Trophoblast cell (in vitro differentiated cells and primary cell): ENCODE measurements at regions not wholly inside any gene's neighbourhood (a gene's known extent, or its start where the extent isn't known, plus 50 kb on each side); places are given as distances from the start of the nearest gene placed in this dataset.

Experiments
- DNase-seq, 2 donors: peaks; one replicate each; pipeline ENCODE4 v3.0.0-alpha.2; 2016
- H2AFZ ChIP-seq: 2 replicates; pipeline ENCODE4 v1.6.1; 2013; ENCODE audit warnings: low read length, moderate library complexity, mild to moderate bottlenecking; ENCODE audit not compliant: insufficient read depth, poor library complexity
- H2AK5ac ChIP-seq: 2 replicates; pipeline ENCODE4 v1.6.1; 2013; ENCODE audit warnings: mild to moderate bottlenecking, low read length
- H2BK120ac ChIP-seq: 2 replicates; pipeline ENCODE4 v1.6.1; 2013; ENCODE audit warnings: low read length, mild to moderate bottlenecking, moderate library complexity; ENCODE audit not compliant: insufficient read depth, poor library complexity
- H2BK12ac ChIP-seq: 2 replicates; pipeline ENCODE4 v1.6.1; 2013; ENCODE audit warnings: mild to moderate bottlenecking, low read length, moderate library complexity
- H2BK5ac ChIP-seq: 2 replicates; pipeline ENCODE4 v1.6.1; 2013; ENCODE audit warnings: low read length, low read depth, moderate library complexity, mild to moderate bottlenecking; ENCODE audit not compliant: poor library complexity
- H3K14ac ChIP-seq: 2 replicates; pipeline ENCODE4 v1.6.1; 2013; ENCODE audit warnings: mild to moderate bottlenecking, low read length
- H3K18ac ChIP-seq: 2 replicates; pipeline ENCODE4 v1.6.1; 2013; ENCODE audit warnings: mild to moderate bottlenecking, low read length
- H3K23ac ChIP-seq: 2 replicates; pipeline ENCODE4 v1.6.1; 2013; ENCODE audit warnings: low read length
- H3K27ac ChIP-seq: 2 replicates; pipeline ENCODE4 v1.5.1; 2013; ENCODE audit warnings: low read depth, mild to moderate bottlenecking, inconsistent platforms, low read length, moderate library complexity
- H3K27me3 ChIP-seq: 2 replicates; pipeline ENCODE4 v1.6.1; 2013; ENCODE audit warnings: inconsistent platforms, mild to moderate bottlenecking, low read length, moderate library complexity; ENCODE audit not compliant: insufficient read depth
- H3K36me3 ChIP-seq, 2 experiments: 1 replicate in 1 of 2; 2 replicates in 1 of 2; pipeline ENCODE4 v1.6.1; 2013; ENCODE audit warnings: low read length in 2 of 2, mild to moderate bottlenecking in 2 of 2, moderate library complexity in 1 of 2; ENCODE audit not compliant: insufficient read depth in 2 of 2, control insufficient read depth in 1 of 2
- H3K4ac ChIP-seq: 2 replicates; pipeline ENCODE4 v1.6.1; 2013; ENCODE audit warnings: low read depth, mild to moderate bottlenecking, low read length, moderate library complexity
- H3K4me1 ChIP-seq, 2 experiments: 1 replicate in 1 of 2; 2 replicates in 1 of 2; pipeline ENCODE4 v1.6.1; 2013; ENCODE audit warnings: low read length in 2 of 2, mild to moderate bottlenecking in 2 of 2, moderate library complexity in 1 of 2; ENCODE audit not compliant: insufficient read depth in 2 of 2, control insufficient read depth in 1 of 2
- H3K4me2 ChIP-seq: 2 replicates; pipeline ENCODE4 v1.6.1; 2013; ENCODE audit warnings: inconsistent platforms, mild to moderate bottlenecking, low read length, moderate library complexity
- H3K4me3 ChIP-seq: 2 replicates; pipeline ENCODE4 v1.5.1; 2013; ENCODE audit warnings: mild to moderate bottlenecking, low read depth, low read length, inconsistent platforms
- H3K79me1 ChIP-seq: one replicate; pipeline ENCODE4 v1.6.1; 2013; ENCODE audit warnings: low read length
- H3K79me2 ChIP-seq: 2 replicates; pipeline ENCODE4 v1.6.1; 2013; ENCODE audit warnings: low read length, mild to moderate bottlenecking; ENCODE audit not compliant: control insufficient read depth, insufficient read depth, poor library complexity
- H3K9ac ChIP-seq: 2 replicates; pipeline ENCODE4 v1.6.1; 2013; ENCODE audit warnings: mild to moderate bottlenecking, low read length
- H3K9me3 ChIP-seq: 2 replicates; pipeline ENCODE4 v1.6.1; 2013; ENCODE audit warnings: low read depth, mild to moderate bottlenecking, control low read depth, inconsistent platforms, low read length; ENCODE audit not compliant: insufficient read depth
- H4K12ac ChIP-seq: 2 replicates; pipeline ENCODE4 v1.6.1; 2013; ENCODE audit warnings: low read depth, mild to moderate bottlenecking, low read length, moderate library complexity
- H4K8ac ChIP-seq: 2 replicates; pipeline ENCODE4 v1.6.1; 2013; ENCODE audit warnings: low read depth, mild to moderate bottlenecking, low read length, moderate library complexity
- H4K91ac ChIP-seq: one replicate; pipeline ENCODE4 v1.6.1; 2013; ENCODE audit warnings: low read depth, mild to moderate bottlenecking, low read length, moderate library complexity
- WGBS: extraction: QIAGEN DNeasy Blood & Tissue Kit; methylation state at CpG from one replicate; pipeline ENCODE4 v1.1.7; 2013; ENCODE audit warnings: missing lambda C conversion rate; ENCODE audit not compliant: insufficient read length, insufficient coverage; ENCODE audit errors: extremely low coverage; 5-methylcytosine and 5-hydroxymethylcytosine counted together

GRCh38 chr4:156295676-156296195, 342.1 kb upstream of the CTSO start:
- H3K4me1 ChIP-seq, result no peaks in the 10 kb centered on the region
- no peak overlapping the region for H2BK120ac ChIP-seq
- H3K18ac ChIP-seq, result no peak overlapping the region

GRCh38 chr4:156294577-156294976, 340.9 kb upstream of the CTSO start:
- no peak overlapping the region for H2BK120ac ChIP-seq
- no peak overlapping the region for H3K18ac ChIP-seq
- H3K9ac ChIP-seq, result no peak overlapping the region
- no peak overlapping the region for H4K91ac ChIP-seq
- H3K79me1 ChIP-seq, result peaks cover 6% of the 10 kb centered on the region
- H4K12ac ChIP-seq, result no peak overlapping the region
- H3K23ac ChIP-seq, result no peak overlapping the region
- no peak overlapping the region for H4K8ac ChIP-seq
- no peak overlapping the region for H2AFZ ChIP-seq
- H3K27ac ChIP-seq, result no peak overlapping the region
- no peak overlapping the region for H3K4me3 ChIP-seq
- WGBS, result no CpG with 5 or more reads among the region's 2 CpGs
- DNase-seq, result peak; percentile 83 to 95
- H3K4me2 ChIP-seq, result no peak overlapping the region
- no peaks in the 10 kb centered on the region for H3K36me3 ChIP-seq
- no peak overlapping the region for H2BK5ac ChIP-seq
- no peak overlapping the region for H2BK12ac ChIP-seq
- no peak overlapping the region for H3K4ac ChIP-seq
- no peaks in the 10 kb centered on the region for H3K27me3 ChIP-seq
- H3K79me2 ChIP-seq, result no peaks in the 10 kb centered on the region
- H3K9me3 ChIP-seq, result no peaks in the 10 kb centered on the region
- H3K4me1 ChIP-seq, result no peaks in the 10 kb centered on the region
- no peak overlapping the region for H2AK5ac ChIP-seq
- H3K14ac ChIP-seq, result no peak overlapping the region

More at GRCh38 chr4:156295676-156296195, 342.1 kb upstream of the CTSO start:
- no peaks in the 10 kb centered on the region for H3K9me3 ChIP-seq
- H4K91ac ChIP-seq, result no peak overlapping the region
- DNase-seq, result peak in 1 of 2 donors; percentile 55
- no peak overlapping the region for H2BK12ac ChIP-seq
- no peak overlapping the region for H3K4ac ChIP-seq
- H3K36me3 ChIP-seq, result no peaks in the 10 kb centered on the region
- H3K14ac ChIP-seq, result no peak overlapping the region
- no peaks in the 10 kb centered on the region for H3K27me3 ChIP-seq
- H2AK5ac ChIP-seq, result no peak overlapping the region
- no peak overlapping the region for H2BK5ac ChIP-seq
- no peak overlapping the region for H3K23ac ChIP-seq
- no peak overlapping the region for H3K4me3 ChIP-seq
- WGBS, result no CpG with 5 or more reads among the region's 1 CpG
- H4K8ac ChIP-seq, result no peak overlapping the region
- no peak overlapping the region for H3K27ac ChIP-seq
- H3K79me1 ChIP-seq, result peaks cover 6% of the 10 kb centered on the region
- H3K9ac ChIP-seq, result no peak overlapping the region
- H3K79me2 ChIP-seq, result no peaks in the 10 kb centered on the region
- no peak overlapping the region for H3K4me2 ChIP-seq
- H4K12ac ChIP-seq, result no peak overlapping the region
- no peak overlapping the region for H2AFZ ChIP-seq

- no peak overlapping the region for H2AK5ac ChIP-seq
- peaks cover 3% of the 10 kb centered on the region for H3K79me1 ChIP-seq
- no peak overlapping the region for H4K8ac ChIP-seq
- WGBS, result no CpG with 5 or more reads among the region's 1 CpG
- no peak overlapping the region for H3K18ac ChIP-seq
- no peaks in the 10 kb centered on the region for H3K36me3 ChIP-seq
- H3K4me1 ChIP-seq, result no peaks in the 10 kb centered on the region
- H3K4ac ChIP-seq, result no peak overlapping the region
- H3K14ac ChIP-seq, result no peak overlapping the region
- H2BK5ac ChIP-seq, result no peak overlapping the region
- H4K12ac ChIP-seq, result no peak overlapping the region
- H3K4me3 ChIP-seq, result no peak overlapping the region
- no peak overlapping the region for H3K27ac ChIP-seq
- no peak overlapping the region for H3K9ac ChIP-seq
- H3K4me2 ChIP-seq, result no peak overlapping the region
- H2AFZ ChIP-seq, result no peak overlapping the region
- H3K23ac ChIP-seq, result no peak overlapping the region
- no peaks in the 10 kb centered on the region for H3K27me3 ChIP-seq
- peak; percentile 15 to 79 for DNase-seq
- H4K91ac ChIP-seq, result no peak overlapping the region
- no peak overlapping the region for H2BK12ac ChIP-seq
- no peak overlapping the region for H2BK120ac ChIP-seq
- H3K9me3 ChIP-seq, result no peaks in the 10 kb centered on the region
- no peaks in the 10 kb centered on the region for H3K79me2 ChIP-seq
Measured at GRCh38 chr4:156293657-156294297, 340.1 kb upstream of the CTSO start.

- Histone ChIP-seq H3K23ac (no peak overlapping the region), H2AFZ (no peak overlapping the region), H3K18ac (no peak overlapping the region), H3K4me3 (no peak overlapping the region), H2BK120ac (no peak overlapping the region), H3K27ac (no peak overlapping the region), H3K79me1 (peaks cover 3% of the 10 kb centered on the region), H3K4me2 (no peak overlapping the region), H2AK5ac (no peak overlapping the region), H2BK12ac (no peak overlapping the region), H2BK5ac (no peak overlapping the region), H3K4ac (no peak overlapping the region), H4K91ac (no peak overlapping the region), H3K4me1 (no peaks in the 10 kb centered on the region), H3K27me3 (no peaks in the 10 kb centered on the region), H3K79me2 (no peaks in the 10 kb centered on the region), H4K12ac (no peak overlapping the region), H3K36me3 (no peaks in the 10 kb centered on the region), H3K9ac (no peak overlapping the region), H4K8ac (no peak overlapping the region), H3K9me3 (no peaks in the 10 kb centered on the region), H3K14ac (no peak overlapping the region)
- WGBS, result no CpG with 5 or more reads among the region's 1 CpG
- DNase-seq, result no peak
Measured at GRCh38 chr4:156291317-156291716, 337.7 kb upstream of the CTSO start.
